AG09319 (cell line): ENCODE measurements at regions not wholly inside any gene's neighbourhood (a gene's known extent, or its start where the extent isn't known, plus 50 kb on each side); places are given as distances from the start of the nearest gene placed in this dataset.
A peak's percentile ranks its signal among the peaks of the same experiment; 100 is the strongest.

Experiments
- DNase-seq: peaks from one replicate; pipeline ENCODE4 v3.0.0-alpha.2; 2010; ENCODE audit warnings: low read depth; ENCODE audit errors: extremely low read depth
- TF ChIP-seq, protein P1 (sequence below): IDR thresholded peaks from 2 replicates; pipeline ENCODE4 v1.5.1; 2011; ENCODE audit warnings: low read depth, mild to moderate bottlenecking, inconsistent platforms, low read length, moderate library complexity

DNA sequence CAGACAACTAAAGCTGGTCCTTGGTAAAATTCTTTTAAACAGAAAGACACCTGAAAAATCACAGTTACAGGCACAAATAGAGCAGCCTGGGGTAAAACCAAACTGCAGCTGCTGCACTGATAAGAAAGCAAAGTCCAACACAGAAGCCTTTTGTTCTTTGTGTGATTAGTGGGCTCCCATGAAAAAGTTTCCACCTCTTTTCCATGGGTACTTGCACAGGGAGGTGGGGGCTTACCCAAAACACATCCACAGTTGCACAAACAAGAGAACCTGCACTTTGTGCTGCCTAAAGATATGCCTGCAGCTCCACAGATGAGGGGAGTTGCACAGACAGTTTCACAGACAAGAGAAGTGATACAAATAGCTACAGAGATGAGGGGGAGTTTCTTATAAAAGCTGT lies 106.7 kb upstream of the SLC5A9 start:
- TF ChIP-seq, protein P1, sequence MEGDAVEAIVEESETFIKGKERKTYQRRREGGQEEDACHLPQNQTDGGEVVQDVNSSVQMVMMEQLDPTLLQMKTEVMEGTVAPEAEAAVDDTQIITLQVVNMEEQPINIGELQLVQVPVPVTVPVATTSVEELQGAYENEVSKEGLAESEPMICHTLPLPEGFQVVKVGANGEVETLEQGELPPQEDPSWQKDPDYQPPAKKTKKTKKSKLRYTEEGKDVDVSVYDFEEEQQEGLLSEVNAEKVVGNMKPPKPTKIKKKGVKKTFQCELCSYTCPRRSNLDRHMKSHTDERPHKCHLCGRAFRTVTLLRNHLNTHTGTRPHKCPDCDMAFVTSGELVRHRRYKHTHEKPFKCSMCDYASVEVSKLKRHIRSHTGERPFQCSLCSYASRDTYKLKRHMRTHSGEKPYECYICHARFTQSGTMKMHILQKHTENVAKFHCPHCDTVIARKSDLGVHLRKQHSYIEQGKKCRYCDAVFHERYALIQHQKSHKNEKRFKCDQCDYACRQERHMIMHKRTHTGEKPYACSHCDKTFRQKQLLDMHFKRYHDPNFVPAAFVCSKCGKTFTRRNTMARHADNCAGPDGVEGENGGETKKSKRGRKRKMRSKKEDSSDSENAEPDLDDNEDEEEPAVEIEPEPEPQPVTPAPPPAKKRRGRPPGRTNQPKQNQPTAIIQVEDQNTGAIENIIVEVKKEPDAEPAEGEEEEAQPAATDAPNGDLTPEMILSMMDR = no peak
- DNase-seq = no peak

DNA sequence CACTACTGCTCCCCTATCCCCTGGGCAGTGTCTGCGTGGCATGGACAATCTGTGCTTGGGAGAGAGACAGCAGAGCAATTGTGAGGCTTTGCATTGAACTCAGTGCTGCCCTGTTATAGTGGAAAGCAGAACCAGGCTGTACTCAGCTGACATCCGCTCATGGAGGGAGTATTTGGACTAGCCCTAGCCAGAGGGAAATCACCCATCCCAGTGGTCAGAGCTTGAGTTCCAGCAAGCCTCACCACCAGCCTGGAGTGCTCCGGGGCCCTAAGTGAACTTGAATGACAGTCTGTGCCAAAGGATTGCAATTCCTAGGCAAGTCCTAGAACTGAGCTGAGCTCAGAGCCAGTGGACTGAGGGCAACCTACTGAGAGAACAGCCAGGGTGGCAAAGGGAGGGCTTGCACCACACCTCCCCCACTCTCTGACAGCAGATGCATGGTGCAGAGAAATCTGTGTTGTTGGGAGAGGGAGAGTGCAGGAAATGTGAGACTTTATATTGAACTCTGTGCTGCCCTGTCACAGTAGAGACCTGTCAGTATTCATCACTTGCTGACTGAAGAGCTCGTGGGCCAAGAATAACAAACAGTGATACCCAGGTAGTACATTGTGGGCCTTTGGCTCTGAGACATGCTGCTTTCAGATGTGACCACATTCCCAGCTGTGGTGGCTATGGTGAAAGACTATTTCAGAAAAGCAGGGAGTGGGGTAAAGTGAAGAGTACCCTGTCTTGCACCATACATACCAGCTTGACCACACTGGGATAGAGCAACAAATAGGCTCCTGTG lies 107.7 kb upstream of the SLC5A9 start:
- no peak for DNase-seq
- TF ChIP-seq, protein P1 = no peak

DNA sequence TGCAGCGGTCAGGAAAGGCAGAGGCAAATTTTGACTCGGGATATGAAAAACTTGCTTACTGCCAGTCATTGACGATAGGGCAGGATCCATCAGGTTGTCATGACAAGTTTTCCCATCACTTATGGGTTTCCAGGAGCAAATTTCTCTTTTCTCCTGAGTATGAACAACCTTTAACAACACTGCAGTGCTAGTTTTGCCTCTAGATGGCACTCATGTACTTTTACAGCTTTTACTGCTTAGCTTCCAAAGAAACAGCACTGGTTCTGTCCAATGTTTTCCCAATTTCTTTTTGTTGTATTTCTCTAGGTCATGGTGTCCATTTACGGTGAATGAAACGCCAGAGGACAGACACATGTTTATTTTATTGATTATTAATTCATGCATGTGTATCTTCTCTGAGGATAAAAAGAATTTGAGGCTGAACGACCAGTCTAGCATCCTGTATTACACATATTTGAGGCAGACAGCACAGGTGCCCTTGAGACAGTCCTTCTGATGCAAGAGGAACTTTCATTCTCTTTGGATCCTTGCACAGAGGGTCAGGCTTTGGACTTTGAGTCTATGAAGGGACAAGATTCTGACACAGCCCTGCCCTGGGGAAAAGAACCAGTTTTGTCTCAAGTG lies 112.3 kb upstream of the TRABD2B start:
- TF ChIP-seq, protein P1 = peak; percentile 88
- peak; percentile 10 for DNase-seq

DNA sequence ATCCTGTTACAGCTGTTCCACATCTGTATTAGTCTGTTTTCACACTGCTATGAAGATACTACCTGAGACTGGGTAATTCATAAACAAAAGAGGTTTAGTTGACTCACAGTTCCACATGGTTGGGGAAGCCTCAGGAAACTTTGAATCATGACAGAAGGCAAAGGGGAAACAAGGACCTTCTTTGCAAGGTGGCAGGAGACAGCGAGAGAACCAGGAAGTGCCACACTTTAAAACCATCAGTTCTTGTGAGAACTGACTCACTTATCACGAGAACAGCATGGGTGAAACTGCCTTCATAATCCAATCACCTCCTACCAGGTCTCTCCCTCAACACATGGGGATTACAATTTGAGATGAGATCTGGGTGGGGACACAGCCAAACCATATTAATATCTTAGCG lies 110.3 kb upstream of the TRABD2B start:
- DNase-seq = no peak

DNA sequence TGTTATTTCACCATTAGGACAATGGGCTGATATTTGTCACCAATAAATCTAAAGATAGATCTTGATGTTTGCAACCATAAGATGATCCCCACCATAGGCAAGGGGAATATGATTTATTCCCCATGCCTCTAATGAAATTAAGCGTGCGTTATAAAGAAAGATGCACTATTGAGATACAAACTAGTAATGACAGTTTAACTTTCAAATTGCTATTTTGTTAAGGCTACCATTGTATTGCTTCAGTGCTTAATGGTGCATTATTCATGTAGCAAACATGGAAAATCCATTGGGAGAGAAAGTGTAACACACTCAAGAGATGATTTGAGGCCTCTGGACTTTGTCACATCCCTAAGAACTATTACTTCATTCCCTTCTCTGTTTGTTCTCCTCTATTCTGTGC lies 108.9 kb upstream of the TRABD2B start:
- TF ChIP-seq, protein P1 = no peak
- DNase-seq = no peak

More for the DNA sequence above, 110.3 kb upstream of the TRABD2B start:
- TF ChIP-seq, protein P1 = no peak

DNA sequence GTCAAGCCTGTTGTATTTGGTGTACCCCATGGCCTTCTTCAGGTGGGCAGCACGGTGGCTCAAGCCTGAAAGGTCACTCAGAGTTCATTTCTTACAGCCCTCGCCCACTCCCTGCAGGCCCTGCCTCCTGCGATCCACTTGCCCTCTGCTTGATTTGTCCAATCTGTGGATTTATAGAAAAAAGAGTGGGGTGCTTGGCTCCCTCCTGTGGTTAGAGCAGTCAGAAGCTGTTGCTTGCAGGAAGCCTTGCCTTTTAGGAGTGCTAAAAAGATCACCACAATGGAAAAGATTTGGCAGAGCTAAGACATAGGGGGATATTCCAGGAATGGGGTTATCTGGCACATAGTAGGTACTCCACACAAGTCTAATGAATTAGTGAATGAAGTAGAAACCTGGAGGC lies 108.0 kb upstream of the TRABD2B start:
- no peak for DNase-seq
- TF ChIP-seq, protein P1 = peak; percentile 25

DNA sequence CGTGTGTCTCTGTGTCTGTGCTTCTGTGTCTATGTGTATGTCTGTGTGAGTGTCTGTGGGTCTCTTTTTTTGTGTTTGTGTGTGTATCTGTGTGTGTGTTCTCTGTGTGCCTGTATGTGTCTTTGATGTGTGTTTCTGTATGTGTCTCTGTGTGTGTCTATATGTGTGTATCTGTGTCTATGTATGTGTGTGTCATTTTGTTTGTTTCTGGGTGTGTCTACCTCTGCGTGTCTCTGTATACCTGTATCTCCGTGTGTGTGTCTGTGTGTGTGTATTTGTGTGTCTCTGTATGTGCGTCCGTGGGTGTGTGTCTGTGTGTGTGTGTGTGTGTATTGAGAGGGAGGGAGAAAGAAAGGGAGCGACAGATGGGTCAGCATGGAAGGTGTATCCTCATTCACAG lies 106.3 kb upstream of the TRABD2B start:
- DNase-seq = no peak
- TF ChIP-seq, protein P1 = no peak
